ENCODE measurements at regions not wholly inside any gene's neighbourhood (a gene's known extent, or its start where the extent isn't known, plus 50 kb on each side); places are given as distances from the start of the nearest gene placed in this dataset.
"Not testable (repeated sequence)": the region's sequence is repeated elsewhere in the genome, so short reads cannot be mapped to it uniquely, and the experiment has no call there.

GRCh38 chr10:46197050-46197449 is 89.7 kb upstream of the ANTXRL start:
- intact Hi-C loops (cut with DNase I) = no loop called here
- Histone ChIP-seq H3K4me1 (no peaks in the 10 kb centered on the region), H3K9me3 (no peaks in the 10 kb centered on the region), H3K36me3 (no peaks in the 10 kb centered on the region), H3K27me3 (no peaks in the 10 kb centered on the region), H3K4me3 (no peak overlapping the region), H3K27ac (no peak overlapping the region)
- no peak for TF ChIP-seq CTCF (IDR thresholded peaks at IDR 0.05)
- DNase-seq = no peak
- ATAC-seq = no peak

GRCh38 chr10:46198516-46198915 is 88.3 kb upstream of the ANTXRL start:
- no peaks in the 10 kb centered on the region for H3K4me1 ChIP-seq
- H3K27ac ChIP-seq = no peak overlapping the region
- H3K36me3 ChIP-seq = no peaks in the 10 kb centered on the region
- intact Hi-C loops (cut with DNase I) = no loop called here
- no peak for TF ChIP-seq CTCF (IDR thresholded peaks at IDR 0.05)
- H3K27me3 ChIP-seq = no peaks in the 10 kb centered on the region
- H3K9me3 ChIP-seq = no peaks in the 10 kb centered on the region
- DNase-seq (no peak), ATAC-seq (no peak)
- no peak overlapping the region for H3K4me3 ChIP-seq

- not testable (repeated sequence) for H3K27ac ChIP-seq, H3K27me3 ChIP-seq
Measured at GRCh38 chr10:46202405-46202804, 84.4 kb upstream of the ANTXRL start.

GRCh38 chr10:46204482-46205102 is 82.2 kb upstream of the ANTXRL start:
- H3K27me3 ChIP-seq; intact Hi-C loops (cut with DNase I); H3K9me3 ChIP-seq; H3K36me3 ChIP-seq; H3K27ac ChIP-seq; H3K4me1 ChIP-seq; ATAC-seq; H3K4me3 ChIP-seq: not testable (repeated sequence)
- DNase-seq = peak; percentile 49

More at GRCh38 chr10:46202405-46202804, 84.4 kb upstream of the ANTXRL start:
- DNase-seq; H3K36me3 ChIP-seq; H3K9me3 ChIP-seq; H3K4me3 ChIP-seq; H3K4me1 ChIP-seq; intact Hi-C loops (cut with DNase I); ATAC-seq: not testable (repeated sequence)

GRCh38 chr10:46210427-46210826 is 76.4 kb upstream of the ANTXRL start:
- H3K36me3 ChIP-seq; H3K27ac ChIP-seq; H3K4me1 ChIP-seq; H3K4me3 ChIP-seq; intact Hi-C loops (cut with DNase I); ATAC-seq; DNase-seq; H3K27me3 ChIP-seq; H3K9me3 ChIP-seq: not testable (repeated sequence)

GRCh38 chr10:46215426-46215825 is 71.4 kb upstream of the ANTXRL start:
- intact Hi-C loops (cut with DNase I) = no loop called here
- ATAC-seq (no peak), DNase-seq (peak; percentile 41)
- no peak overlapping the region for H3K27ac ChIP-seq
- no peaks in the 10 kb centered on the region for H3K27me3 ChIP-seq
- H3K4me1 ChIP-seq = no peaks in the 10 kb centered on the region
- H3K9me3 ChIP-seq = no peaks in the 10 kb centered on the region
- no peak for TF ChIP-seq CTCF (IDR thresholded peaks at IDR 0.05)
- H3K36me3 ChIP-seq = no peaks in the 10 kb centered on the region
- H3K4me3 ChIP-seq = no peak overlapping the region

GRCh38 chr10:46216003-46216634 is 70.7 kb upstream of the ANTXRL start:
- Histone ChIP-seq H3K9me3 (no peaks in the 10 kb centered on the region), H3K4me1 (no peaks in the 10 kb centered on the region), H3K27me3 (no peaks in the 10 kb centered on the region), H3K36me3 (no peaks in the 10 kb centered on the region), H3K4me3 (no peak overlapping the region), H3K27ac (no peak overlapping the region)
- no peak for TF ChIP-seq CTCF (IDR thresholded peaks at IDR 0.05)
- intact Hi-C loops (cut with DNase I) = no loop called here
- ATAC-seq = no peak
- DNase-seq = no peak

All from upper lobe of right lung (tissue), 1 donor.